ENCODE measurements at regions not wholly inside any gene's neighbourhood (a gene's known extent, or its start where the extent isn't known, plus 50 kb on each side); places are given as distances from the start of the nearest gene placed in this dataset.

DNA sequence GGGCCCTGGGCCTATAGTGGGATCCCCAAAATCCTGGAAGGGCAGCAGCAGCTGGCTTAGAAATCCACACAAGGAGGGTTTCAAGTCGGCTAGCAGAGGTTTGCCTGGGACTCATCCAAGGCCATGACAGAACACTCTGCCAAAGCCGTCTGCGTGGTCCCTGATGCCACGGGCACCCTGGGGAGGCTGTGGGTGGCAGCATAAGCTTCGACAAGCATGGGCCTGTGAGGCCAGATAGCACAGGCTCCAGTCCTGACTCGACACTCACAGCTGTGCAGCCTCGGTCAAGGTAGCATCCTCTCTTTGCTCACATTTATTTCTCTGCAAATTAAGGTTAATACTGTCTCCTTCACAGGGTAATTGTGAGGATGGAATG is 138.3 kb downstream of the JCAD start:
- TF ChIP-seq, protein P1, sequence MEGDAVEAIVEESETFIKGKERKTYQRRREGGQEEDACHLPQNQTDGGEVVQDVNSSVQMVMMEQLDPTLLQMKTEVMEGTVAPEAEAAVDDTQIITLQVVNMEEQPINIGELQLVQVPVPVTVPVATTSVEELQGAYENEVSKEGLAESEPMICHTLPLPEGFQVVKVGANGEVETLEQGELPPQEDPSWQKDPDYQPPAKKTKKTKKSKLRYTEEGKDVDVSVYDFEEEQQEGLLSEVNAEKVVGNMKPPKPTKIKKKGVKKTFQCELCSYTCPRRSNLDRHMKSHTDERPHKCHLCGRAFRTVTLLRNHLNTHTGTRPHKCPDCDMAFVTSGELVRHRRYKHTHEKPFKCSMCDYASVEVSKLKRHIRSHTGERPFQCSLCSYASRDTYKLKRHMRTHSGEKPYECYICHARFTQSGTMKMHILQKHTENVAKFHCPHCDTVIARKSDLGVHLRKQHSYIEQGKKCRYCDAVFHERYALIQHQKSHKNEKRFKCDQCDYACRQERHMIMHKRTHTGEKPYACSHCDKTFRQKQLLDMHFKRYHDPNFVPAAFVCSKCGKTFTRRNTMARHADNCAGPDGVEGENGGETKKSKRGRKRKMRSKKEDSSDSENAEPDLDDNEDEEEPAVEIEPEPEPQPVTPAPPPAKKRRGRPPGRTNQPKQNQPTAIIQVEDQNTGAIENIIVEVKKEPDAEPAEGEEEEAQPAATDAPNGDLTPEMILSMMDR (IDR thresholded peaks at IDR 0.05) = peak in 1 of 12 donors; percentile 11
- no peak for TF ChIP-seq POLR2A (IDR thresholded peaks at IDR 0.05)
